GM19397 (cell line): ENCODE measurements at regions not wholly inside any gene's neighbourhood (a gene's known extent, or its start where the extent isn't known, plus 50 kb on each side); places are given as distances from the start of the nearest gene placed in this dataset.
"Not testable (repeated sequence)": the region's sequence is repeated elsewhere in the genome, so short reads cannot be mapped to it uniquely, and the experiment has no call there.

Experiments used
- ATAC-seq: cut with Tn5 transposase; IDR thresholded peaks from one replicate; pipeline ENCODE4 v1.9.1; 2021; ENCODE audit warnings: mild to moderate bottlenecking, moderate library complexity; ENCODE audit not compliant: unreplicated experiment

DNA sequence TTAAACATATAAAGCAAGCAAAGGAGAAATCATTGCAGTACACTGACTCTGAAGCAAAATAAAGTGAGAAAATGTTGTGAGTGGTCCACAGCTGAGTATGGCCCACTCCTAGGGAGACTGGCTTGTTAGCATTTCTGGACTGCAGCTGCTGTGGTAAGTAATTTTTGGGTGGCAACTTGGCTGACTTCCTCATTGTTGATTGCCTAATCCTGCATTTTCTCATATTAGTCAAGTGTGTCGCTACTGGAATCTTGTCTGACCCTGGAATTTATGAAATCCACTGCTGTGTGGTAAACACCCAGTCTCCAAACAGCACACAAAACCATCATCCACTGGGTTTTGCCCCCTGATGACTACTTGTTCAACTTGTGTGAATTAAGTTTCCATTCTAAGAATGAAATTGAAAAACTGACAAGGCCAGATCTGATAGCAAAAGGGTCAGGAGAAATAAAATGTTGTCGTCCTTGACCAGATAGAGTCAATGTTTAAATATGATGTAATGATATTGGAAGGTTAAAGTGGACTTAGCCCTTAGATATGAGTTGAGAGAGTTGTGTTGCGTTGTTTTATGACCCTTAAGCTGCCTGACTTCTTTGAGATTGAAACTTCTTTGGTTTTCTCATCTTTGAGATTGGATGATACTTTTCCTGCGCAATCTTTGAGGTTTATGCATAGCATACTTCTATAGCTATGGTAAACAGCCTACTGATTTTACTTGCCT, 106.6 kb upstream of the SEC22B start:
- ATAC-seq = not testable (repeated sequence)

DNA sequence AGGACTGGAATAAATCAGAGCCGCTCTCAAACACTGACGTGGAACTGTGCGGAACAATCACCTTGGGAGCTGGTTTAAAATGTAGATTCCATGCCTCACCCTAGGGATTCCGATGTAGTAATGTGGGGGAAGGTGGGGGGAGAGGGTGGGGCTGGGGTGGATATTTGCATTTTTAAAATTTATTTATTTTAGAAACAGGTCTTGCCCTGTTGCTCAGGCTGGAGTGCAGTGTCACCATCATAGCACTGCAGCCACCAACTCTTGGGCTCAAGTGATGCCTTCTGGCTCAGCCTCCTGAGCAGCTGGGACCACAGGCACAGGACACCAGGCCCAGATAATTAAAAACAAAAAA, 101.9 kb upstream of the SEC22B start:
- not testable (repeated sequence) for ATAC-seq

DNA sequence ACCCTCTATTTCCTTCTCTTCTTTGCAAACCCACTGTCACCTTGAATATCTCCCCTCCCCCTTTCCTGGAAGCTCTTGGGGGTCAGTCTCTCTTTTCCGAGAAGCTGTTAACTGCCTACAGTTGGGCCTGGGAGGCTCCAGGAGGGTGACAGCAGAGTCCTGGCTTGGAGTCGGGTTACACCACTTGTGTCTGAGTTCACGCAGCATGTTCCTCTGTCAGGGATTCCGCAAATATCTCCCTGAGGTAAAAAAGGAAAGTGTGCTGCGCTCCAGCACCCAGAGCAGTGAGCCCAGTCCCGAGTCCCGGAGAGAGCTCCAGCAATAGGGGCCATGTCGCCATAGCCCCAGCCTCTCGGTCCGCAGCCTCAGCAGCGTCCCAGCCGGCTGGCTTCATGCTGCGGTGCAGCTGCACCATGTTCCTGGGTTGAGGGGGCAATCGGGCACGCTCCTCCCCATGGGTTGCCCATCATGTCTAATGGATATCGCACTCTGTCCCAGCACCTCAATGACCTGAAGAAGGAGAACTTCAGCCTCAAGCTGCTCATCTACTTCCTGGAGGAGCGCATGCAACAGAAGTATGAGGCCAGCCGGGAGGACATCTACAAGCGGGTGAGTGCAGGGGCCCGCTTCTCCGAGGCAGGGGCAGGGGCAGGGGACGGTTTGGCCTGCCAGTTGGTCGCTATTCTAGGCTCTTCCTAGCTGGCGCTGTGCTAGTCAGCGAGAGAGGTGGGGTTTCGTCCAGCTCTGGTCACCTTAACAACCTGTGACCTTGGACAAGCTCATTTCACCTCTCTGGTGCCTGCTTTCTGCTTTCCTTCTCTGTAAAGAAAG, 101.3 kb upstream of the SEC22B start:
- ATAC-seq = not testable (repeated sequence)

DNA sequence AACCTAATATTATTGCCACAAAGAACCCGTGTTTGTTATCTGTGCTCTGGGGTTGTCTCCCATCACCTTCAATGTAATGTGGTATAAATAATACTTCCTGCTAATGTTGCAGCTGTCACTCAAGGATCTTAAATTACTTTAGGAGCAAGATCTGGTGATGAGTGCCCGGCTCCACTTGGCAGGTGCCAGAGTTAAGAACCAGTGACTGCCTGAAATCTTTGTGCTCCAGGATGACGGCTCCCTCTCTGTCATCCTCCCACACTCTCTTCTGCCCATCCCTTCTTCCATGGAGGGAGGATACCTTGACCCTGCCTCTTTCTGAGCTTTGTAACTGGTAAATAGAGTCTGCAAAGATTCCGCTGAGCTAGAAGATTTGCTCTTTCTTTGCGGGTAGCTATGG, 100.4 kb upstream of the SEC22B start:
- not testable (repeated sequence) for ATAC-seq

DNA sequence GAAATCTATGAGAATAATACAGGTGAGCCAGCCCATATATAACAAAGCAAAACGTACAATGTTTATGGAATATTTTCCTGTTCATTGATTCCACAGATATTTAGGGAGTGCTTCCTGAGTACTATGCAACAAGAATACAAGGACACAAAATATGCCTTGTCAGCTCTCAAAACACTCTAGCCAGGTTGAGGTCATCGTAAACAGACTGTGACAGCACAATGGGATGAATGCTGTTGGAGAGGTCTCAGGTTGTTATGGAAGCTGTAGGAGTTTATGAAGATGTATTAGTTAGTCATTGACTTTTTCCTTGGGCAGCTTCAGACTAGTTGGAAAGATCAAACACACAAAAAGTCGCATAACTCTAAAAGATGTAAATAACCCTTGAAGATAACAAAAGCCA, 98.1 kb upstream of the SEC22B start:
- not testable (repeated sequence) for ATAC-seq

DNA sequence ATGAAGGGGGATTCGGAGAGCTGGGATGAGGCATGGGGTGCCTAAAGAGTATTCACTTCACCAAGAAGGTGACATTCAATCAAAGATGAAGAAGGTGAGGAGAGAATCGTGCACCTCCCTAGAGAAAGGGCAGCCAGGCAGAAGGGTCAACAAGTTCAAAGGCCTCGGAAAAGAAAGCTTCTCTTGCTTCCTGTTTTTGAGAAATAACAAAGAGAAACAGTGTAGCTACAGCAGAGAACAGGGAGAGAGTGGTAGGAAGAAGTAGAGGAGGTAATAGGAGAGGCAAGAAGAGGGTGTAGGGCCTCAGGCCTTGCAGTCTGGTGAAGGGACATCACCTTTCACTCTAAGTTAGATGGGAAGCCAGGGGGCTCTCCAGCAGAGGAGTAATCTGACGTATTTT, 97.0 kb upstream of the SEC22B start:
- ATAC-seq = not testable (repeated sequence)

DNA sequence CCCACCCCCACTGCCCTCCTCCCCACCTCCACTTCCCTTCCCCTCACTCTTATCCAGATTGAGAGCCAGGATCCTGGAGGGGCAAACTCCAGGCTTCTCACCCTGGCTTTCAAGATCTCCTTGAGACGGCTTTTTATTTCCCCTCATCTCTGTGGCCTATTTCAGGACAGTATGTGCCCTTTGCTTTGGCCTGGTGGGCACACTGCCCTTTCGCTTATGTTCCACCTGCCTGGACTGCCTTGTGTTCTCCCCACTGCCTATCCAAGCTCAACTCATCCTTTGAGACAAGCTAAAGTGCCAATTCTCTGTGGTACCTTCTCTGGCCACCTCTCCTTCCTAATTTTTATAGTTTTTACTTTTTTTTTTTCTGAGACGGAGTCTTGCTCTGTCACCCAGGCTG, 95.9 kb upstream of the SEC22B start:
- ATAC-seq = not testable (repeated sequence)

DNA sequence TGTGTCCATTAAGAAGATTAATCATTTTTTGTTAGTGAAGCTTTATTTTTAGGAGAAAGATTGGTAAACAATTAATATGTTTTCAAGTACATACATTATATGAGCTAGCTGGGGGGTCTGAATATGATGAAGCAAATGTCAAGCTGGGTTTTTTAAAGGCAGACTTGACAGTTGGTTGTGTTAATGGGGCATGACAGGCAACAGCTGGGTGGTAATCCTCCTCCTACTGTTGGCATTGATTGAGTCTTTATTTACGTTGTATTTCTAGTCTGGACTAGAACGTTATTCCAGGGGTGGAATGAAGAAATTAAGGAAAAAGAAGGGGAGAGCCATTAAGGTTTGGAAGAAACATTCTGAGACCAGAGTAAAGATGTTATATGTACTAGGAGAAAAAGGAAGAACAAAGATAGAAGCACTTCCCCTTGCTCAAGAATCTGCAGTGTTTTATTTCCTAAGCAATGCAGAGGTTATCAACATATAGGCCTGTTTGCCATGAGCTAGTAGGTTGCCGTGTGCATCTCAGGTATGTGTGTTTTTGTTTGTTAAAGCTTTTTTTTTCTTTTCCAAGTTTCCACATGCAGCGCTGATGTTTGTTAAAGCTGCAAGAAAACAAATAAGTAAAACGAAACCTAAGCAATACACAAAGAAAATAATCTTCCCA, 95.4 kb upstream of the SEC22B start:
- not testable (repeated sequence) for ATAC-seq

DNA sequence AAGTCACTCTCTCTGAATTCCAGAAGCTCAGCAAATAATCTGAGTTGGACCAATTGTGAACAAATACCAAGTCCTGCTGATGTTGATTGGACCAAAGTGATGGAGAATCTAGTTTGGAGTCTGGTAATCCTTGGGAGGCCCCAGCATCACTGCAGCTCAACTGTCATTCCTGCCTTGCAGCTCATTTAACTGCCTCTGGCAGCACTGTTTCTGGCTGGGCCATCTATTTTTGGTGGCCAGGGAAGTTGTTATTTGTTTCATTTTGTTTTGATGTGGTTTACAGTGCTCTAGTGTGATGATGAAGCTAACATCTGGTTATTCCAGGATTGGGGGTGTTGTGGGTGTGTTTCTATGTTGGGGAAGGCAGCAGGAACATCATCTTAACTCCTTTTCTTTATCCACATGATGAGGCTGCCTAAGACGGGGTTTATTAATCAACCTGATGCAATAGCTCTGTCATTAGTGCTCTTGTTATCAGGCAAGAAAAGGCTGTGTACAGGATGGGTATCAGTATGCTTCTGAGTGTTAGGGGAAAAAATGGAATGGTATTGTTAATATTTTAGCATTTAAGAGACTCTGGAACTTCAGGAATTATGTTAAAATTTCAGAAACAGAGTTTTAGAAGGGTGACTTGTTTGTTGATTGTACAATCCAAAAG, 91.7 kb upstream of the SEC22B start:
- not testable (repeated sequence) for ATAC-seq

DNA sequence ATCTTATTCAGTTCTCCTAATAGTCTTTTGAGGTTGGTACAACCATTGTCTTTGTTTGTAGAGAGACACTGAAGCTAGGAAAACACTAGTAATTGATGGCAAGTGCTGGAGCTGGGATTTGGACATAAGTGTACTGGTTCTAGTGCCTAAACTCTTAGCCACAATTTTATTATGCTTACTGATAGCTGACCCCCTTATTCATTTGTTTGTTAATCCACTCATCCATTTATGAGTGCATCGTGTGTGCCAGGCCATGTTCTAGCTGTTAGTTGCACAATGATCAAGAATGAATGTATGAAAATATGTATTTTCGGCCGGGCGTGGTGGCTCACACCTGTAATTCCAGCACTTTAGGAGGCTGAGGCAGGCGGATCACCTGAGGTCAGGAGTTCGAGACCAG, 88.2 kb upstream of the SEC22B start:
- ATAC-seq = not testable (repeated sequence)

DNA sequence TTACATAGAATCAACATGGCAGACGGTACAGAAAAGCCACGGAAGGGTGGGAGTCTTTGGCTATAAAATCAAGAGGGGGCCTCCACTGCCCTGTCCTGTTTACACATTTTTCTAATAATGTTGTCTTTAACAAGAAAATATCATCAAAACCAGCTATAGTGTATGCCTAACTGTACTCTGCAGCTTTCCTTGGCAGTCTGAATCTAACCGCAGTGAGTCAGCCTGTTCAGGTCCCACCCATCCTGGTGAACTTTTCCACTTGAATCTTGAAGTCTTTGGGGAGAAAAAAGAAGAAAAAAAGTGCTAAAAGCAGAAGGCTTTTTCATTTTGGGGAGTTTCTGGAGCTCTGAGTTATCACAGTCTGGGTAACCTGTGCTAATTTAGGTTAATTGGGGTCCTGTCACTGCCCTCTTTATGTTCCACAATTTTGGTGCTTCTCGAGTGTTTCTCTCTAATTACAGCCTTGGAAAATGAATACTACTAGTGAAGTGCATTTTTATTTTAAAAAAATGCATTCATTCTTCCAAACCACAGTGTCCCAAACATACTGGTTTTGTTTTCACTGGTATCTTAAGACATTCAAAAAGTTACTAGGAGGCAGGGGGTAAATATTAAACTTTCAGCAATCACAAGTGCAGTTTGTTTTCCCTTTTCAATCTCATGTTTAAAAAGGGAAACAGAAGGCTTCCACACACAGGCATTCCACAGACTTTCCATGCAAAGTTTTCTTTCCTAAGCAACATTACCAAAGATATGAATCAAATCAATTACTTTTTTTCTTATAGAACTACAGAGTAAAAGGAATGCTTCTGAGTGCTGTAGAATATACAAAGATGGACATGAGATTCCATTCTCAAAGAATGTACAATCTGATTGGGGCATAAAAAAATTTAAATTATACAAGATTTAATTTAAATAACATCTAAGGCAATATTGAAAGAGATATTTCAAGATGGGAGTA, 86.8 kb upstream of the SEC22B start:
- ATAC-seq = not testable (repeated sequence)

DNA sequence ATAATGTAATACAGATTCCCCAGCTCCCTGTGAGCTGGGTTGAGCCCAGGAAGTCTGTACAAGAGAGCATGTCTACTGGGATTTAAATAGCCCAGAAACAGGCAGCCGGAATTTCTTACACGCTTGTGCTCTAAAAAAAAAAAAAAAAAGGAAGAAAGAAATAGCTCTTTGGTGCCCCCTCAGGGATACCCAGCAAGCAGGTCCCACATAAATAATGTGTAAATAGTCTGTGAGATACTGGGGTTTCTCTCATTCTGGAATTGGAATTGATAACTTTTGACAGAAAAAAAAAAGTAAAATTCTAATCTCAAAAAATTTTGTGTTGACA, 81.4 kb upstream of the SEC22B start:
- not testable (repeated sequence) for ATAC-seq

DNA sequence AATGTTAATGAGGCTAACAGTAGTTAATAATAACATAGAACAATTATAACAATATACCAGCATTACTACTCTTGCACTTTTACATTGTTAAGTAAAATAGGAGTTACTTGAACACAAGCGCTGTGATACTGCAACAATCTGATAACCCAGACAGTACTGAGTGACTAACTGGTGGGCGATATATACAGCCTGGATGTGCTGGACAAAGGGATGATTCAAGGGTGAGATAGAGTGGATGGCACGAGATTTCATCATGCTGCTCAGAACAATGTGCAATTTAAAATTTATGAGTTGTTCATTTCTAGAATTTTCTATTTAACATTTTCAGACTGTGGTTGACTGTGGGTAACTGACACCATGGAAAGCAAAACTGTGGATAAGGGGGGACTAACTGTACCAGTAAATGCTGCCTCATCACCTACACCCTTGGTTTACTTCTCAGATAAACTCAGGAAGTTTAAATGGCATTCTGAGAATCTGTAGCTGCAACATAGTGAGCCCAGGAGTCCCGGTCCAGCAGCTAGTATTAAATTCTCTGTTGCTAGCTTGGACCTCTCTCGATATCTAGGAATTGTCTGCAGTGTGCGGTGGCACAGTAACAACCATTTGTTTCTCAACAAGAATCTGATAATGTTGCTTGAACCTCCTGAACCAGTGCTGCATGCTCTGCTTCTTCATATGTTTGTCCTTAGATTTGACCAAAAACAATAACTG, 80.9 kb upstream of the SEC22B start:
- not testable (repeated sequence) for ATAC-seq

DNA sequence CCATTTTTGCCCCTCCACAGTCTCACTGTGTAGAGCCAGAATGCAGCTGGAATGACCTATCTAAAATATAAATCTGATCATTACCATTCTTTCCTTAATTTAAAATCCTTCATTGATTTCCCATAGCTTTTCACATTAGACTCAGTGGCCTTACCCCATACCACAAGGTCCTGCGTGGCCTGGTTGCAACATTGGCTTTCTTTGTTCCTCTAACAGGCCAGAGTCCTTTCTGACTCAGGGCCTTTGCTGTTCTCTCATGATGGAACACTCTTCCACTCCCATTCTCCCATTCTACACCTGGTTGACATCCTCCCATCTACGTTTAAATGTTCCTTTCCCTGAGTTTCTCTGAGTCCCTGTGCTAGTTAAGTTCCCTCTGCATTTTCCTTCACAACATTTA, 74.4 kb upstream of the SEC22B start:
- ATAC-seq = not testable (repeated sequence)

DNA sequence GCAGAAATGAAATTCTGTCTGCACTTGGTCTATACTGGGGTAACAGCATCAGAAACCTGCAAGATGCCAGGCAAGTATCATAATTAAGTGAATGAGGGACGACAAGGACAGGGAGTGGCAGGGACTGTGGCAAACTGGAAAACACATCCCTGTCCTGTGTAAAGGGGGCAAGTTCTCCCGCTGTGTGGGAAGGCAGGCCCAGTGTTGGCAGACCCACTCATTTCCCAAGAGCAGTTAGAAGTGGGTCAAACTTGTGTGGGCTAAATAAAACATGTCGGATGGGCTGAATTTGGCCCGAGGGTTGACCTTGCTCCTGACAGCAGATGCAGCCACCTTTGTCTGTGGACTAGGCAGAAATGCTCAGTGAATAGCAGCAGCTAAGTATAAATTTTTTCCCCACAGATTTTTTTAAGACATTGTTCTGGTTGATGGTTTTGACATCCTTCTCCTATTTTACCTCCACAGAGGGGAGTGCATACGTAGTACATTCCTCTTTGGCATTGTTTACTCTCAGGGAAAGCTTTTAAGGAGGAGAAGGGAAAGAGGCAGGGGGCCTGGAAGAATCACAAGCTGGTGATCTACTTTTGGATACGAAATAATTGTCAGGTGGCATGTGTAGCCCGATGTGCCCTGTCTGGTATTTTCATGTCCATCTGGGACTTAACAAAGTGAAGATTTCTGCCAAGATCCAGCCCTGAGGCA, 72.6 kb upstream of the SEC22B start:
- not testable (repeated sequence) for ATAC-seq

DNA sequence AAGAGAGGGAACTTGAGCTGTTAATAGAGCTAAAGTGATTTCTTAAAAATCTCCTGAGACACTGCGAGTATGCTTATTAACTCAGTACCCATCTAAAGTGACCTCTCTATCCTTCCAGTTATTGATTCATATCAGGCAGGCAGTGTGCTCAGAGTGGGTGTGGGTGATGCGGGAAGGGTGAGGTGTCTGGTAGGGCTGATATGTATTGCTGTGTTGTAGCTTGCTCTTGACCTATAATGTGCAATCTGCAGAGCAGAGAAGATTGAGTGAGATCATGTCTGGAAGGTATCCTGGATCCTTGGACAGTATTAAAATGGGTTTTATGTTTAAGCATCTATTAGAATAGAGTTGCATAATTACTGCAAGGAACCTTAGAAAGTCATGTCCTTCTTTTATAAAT, 71.9 kb upstream of the SEC22B start:
- not testable (repeated sequence) for ATAC-seq

DNA sequence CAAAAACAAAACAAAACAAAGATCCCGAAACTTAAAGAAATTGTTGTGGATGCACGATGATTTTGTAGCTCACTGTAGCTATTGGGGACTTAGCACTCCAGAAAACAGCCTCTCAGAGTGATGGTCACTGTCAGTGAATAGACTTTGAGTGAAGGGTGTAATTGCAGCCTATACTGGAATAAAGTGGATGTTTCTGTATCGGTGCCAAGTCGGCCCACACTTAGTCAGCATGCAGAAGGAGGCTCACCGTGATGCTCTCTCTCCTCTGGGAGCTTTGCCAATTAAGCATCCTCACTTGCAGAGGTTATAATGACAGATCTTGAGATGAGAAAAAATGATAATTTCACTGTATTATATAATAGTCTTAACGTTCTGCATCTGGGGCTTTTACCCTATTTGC, 67.5 kb upstream of the SEC22B start:
- not testable (repeated sequence) for ATAC-seq

DNA sequence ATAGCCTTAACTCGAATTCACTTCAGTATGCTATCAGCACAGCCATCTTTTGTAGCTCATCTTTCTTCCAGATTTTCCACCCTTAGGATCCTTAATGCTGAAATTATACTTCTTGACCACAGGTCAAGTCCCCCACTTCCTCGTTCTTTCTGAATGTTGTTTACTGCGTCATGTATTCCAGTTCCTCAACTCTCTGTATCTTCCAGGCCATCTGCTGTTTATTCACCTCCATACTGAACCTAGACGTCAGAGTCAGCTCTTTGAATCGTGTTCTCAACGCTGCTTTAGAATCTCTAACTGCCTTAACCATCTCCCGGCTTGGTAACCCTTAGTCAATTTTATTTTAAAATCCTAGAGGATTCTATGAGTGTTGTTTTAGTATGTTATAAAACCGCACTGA, 66.3 kb upstream of the SEC22B start:
- not testable (repeated sequence) for ATAC-seq

DNA sequence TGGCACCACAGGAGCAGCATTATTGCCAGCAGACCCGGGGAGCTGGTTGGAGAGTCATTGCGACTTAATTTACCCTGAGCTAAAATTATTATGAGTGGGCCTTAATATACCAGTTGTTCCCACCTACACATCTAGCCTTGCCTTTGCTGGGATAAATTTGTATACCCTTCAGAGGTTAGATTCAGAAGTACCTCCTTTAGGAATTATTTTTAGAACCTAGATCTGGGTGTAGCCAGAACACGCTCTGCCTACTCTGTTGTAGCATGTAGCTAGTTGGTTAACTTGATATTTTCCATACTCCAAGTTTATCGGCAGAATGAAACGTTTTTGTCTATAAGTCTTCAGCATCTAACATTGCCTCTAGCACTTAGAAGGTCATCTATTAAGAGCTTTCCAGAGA, 65.5 kb upstream of the SEC22B start:
- ATAC-seq = not testable (repeated sequence)
